Sigmoid colon (tissue), 6 donors: ENCODE measurements at regions not wholly inside any gene's neighbourhood (a gene's known extent, or its start where the extent isn't known, plus 50 kb on each side); places are given as distances from the start of the nearest gene placed in this dataset.

Experiments
- DNase-seq: peaks from one replicate; pipeline ENCODE4 v3.0.0-alpha.2; 2019
- H3K27ac ChIP-seq, 4 donors: fragments of 200-600 bp; sonication (generic); one replicate each; pipeline ENCODE4 v1.5.1; 2016 to 2019; ENCODE audit warnings: mild to moderate bottlenecking in 1 of 4
- H3K27me3 ChIP-seq, 3 donors: fragments of 200-600 bp; sonication (generic); one replicate each; pipeline ENCODE4 v1.5.1; 2019; ENCODE audit warnings: mild to moderate bottlenecking in 1 of 3
- H3K36me3 ChIP-seq, 4 donors: fragments of 200-600 bp; sonication (generic); one replicate each; pipeline ENCODE4 v1.5.1; 2016 to 2019
- H3K4me1 ChIP-seq, 4 donors: fragments of 200-600 bp; sonication (generic); one replicate each; pipeline ENCODE4 v1.5.1; 2017 to 2019
- H3K4me3 ChIP-seq, 4 donors: fragments of 200-600 bp; sonication (generic); one replicate each; pipeline ENCODE4 v1.5.1; 2017 to 2019; ENCODE audit warnings: mild to moderate bottlenecking in 2 of 4, moderate library complexity in 1 of 4
- H3K9me3 ChIP-seq, 4 donors: fragments of 200-600 bp in 3 of 4; sonication (generic) in 3 of 4; one replicate each; pipeline versions ENCODE4 v1.5.1 to v1.6.1; 2013 to 2019
- EP300 ChIP-seq, 4 donors: sonication (generic); formaldehyde crosslinking; IDR thresholded peaks; one replicate each; pipeline ENCODE4 v1.6.1; 2017; ENCODE audit warnings: antibody characterized with exemption in 4 of 4
- POLR2A ChIP-seq, 2 donors: fragments of 450-650 bp; IDR thresholded peaks; one replicate each; pipeline ENCODE4 v1.6.1; 2016; ENCODE audit warnings: antibody characterized with exemption in 2 of 2, mild to moderate bottlenecking in 2 of 2, moderate library complexity in 2 of 2
- POLR2AphosphoS5 ChIP-seq, 4 donors: sonication (generic); formaldehyde crosslinking; IDR thresholded peaks; one replicate each; pipeline ENCODE4 v1.6.1; 2017; ENCODE audit warnings: antibody characterized with exemption in 4 of 4
- WGBS, 2 donors: extraction: QIAGEN DNeasy Blood & Tissue Kit; methylation state at CpG; one replicate each; pipeline ENCODE4 v1.1.7; 2013; 5-methylcytosine and 5-hydroxymethylcytosine counted together
- intact Hi-C: fragments of 100-400 bp; cut with DNase I; formaldehyde crosslinking; loops from one replicate; pipeline ENCODE4 v1.15.1; 2023
- TF ChIP-seq, protein P1 (sequence below), 4 experiments: fragments of 450-650 bp in 3 of 4; fragments of 200-600 bp in 1 of 4; IDR thresholded peaks; one replicate each; pipeline ENCODE4 v1.5.1; 2016 to 2019; ENCODE audit warnings: antibody characterized with exemption in 4 of 4, mild to moderate bottlenecking in 3 of 4, moderate library complexity in 2 of 4
- donor health status: healthy with polysubstance abuse.
- donor health status: healthy.

DNA sequence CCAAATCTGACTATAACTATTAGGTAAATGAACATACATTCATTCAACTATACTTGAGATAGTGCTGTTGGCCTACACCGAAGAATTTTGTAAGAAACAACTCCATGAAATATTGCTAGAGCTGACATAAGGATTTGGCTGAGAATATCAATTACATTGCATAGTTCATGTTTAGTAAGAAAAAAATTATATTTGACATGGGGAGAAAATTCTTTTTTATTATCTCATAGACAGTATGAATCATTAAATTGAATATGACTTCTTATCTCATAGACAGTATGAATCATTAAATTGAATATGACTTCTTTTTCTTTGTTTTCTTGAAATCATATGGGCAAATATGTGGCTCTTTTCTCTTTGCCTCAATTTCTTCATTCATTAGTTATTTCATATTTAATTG is 212.3 kb upstream of the HSF2 start:
- H3K36me3 ChIP-seq: no peaks in the 10 kb centered on the region
- no peaks in the 10 kb centered on the region for H3K27me3 ChIP-seq
- 46 to 95% methylated on average over 1 of the region's 1 CpG for WGBS, 2 donors
- no peak overlapping the region for H3K27ac ChIP-seq
- no peaks in the 10 kb centered on the region for H3K9me3 ChIP-seq
- no peak overlapping the region for H3K4me3 ChIP-seq
- TF ChIP-seq POLR2A (IDR thresholded peaks at IDR 0.05): no peak
- TF ChIP-seq, protein P1, sequence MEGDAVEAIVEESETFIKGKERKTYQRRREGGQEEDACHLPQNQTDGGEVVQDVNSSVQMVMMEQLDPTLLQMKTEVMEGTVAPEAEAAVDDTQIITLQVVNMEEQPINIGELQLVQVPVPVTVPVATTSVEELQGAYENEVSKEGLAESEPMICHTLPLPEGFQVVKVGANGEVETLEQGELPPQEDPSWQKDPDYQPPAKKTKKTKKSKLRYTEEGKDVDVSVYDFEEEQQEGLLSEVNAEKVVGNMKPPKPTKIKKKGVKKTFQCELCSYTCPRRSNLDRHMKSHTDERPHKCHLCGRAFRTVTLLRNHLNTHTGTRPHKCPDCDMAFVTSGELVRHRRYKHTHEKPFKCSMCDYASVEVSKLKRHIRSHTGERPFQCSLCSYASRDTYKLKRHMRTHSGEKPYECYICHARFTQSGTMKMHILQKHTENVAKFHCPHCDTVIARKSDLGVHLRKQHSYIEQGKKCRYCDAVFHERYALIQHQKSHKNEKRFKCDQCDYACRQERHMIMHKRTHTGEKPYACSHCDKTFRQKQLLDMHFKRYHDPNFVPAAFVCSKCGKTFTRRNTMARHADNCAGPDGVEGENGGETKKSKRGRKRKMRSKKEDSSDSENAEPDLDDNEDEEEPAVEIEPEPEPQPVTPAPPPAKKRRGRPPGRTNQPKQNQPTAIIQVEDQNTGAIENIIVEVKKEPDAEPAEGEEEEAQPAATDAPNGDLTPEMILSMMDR (IDR thresholded peaks at IDR 0.05): no peak
- no peak for TF ChIP-seq POLR2AphosphoS5 (IDR thresholded peaks at IDR 0.05)
- TF ChIP-seq EP300 (IDR thresholded peaks at IDR 0.05): no peak
- H3K4me1 ChIP-seq: no peaks in the 10 kb centered on the region
- intact Hi-C loops: loop anchor here (10.0 kb wide), 1 partner anchor 1132 kb away; no protein-coding TSS in a partner anchor
- DNase-seq: no peak

DNA sequence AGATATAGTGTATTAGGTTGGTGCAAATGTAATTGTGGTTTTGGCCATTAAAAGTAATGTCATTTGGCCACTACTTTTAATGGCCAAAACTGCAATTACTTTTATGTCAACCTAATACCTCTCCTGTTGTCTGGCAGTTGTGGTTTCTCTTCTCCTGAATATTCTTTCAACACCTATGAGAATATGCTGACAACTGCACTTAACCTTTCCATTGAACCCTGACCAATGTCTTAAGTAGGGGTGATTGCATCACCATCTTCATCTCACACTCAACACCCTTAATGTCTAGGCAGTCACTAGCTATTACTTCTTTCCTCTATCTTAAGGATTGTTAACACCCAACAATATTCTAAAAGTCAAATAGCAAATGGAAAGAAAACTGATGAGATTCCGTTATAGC is 200.5 kb upstream of the HSF2 start:
- Histone ChIP-seq H3K36me3 (no peaks in the 10 kb centered on the region), H3K27me3 (no peaks in the 10 kb centered on the region), H3K9me3 (no peaks in the 10 kb centered on the region), H3K4me1 (no peaks in the 10 kb centered on the region), H3K27ac (no peak overlapping the region), H3K4me3 (no peak overlapping the region)
- no peak for DNase-seq
- WGBS, 2 donors: 39 to 91% methylated on average over 1 of the region's 1 CpG
- TF ChIP-seq POLR2A (IDR thresholded peaks at IDR 0.05) (no peak), POLR2AphosphoS5 (IDR thresholded peaks at IDR 0.05) (no peak), EP300 (IDR thresholded peaks at IDR 0.05) (no peak)
- TF ChIP-seq, protein P1 (IDR thresholded peaks at IDR 0.05): no peak
- intact Hi-C loops: no loop called here

DNA sequence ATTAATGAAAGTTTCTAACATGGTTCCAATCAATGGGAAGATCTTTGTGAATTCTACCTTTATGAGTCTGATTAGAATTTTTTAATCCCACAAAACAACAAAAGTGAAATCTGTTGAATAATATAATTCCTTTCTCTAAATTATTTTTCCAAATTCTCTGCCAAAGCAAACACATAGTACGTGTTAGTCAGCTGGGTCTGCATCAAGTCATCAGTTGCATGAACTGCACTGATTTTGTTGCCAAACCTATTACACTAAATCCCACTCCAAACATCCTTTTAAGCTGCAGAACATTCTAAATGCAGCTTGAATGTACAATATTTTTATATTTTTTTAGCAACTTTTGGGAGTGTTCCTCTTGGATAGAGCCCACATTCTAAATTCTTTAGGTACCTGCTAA is 199.0 kb upstream of the HSF2 start:
- TF ChIP-seq POLR2AphosphoS5 (IDR thresholded peaks at IDR 0.05) (no peak), POLR2A (IDR thresholded peaks at IDR 0.05) (no peak), EP300 (IDR thresholded peaks at IDR 0.05) (no peak)
- TF ChIP-seq, protein P1 (IDR thresholded peaks at IDR 0.05): no peak
- no peaks in the 10 kb centered on the region for H3K9me3 ChIP-seq
- no peak overlapping the region for H3K27ac ChIP-seq
- DNase-seq: no peak
- 44 to 64% methylated on average over 1 of the region's 1 CpG for WGBS, 2 donors
- H3K27me3 ChIP-seq: no peaks in the 10 kb centered on the region
- no peaks in the 10 kb centered on the region for H3K36me3 ChIP-seq
- H3K4me3 ChIP-seq: no peak overlapping the region
- no peaks in the 10 kb centered on the region for H3K4me1 ChIP-seq
- intact Hi-C loops: no loop called here

- 77 to 86% methylated on average over 8 of the region's 8 CpGs for WGBS, 2 donors
- TF ChIP-seq, protein P1 (IDR thresholded peaks at IDR 0.05): no peak
- no peak for TF ChIP-seq EP300 (IDR thresholded peaks at IDR 0.05)
- intact Hi-C loops: no loop called here
Measured at GRCh38 chr6:122202576-122203137, 196.8 kb upstream of the HSF2 start.

DNA sequence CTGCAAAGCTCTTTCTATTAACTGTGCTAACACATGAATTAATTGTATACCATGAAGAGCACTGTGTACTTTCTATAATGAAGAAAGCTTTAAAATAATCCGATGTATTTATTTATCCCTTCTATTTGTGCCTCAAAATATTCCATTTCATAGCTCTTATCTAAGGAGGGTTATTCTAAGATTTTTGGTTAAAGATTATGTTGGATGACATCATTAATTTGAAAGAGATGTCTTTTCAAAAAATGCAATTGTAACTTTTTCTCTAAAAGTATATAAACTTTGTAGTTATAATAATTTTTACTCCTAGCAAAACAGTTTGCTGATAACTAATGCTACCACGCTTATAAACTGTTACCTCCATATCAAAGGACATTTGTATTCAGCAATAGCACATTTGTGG is 192.4 kb upstream of the HSF2 start:
- H3K4me1 ChIP-seq: no peaks in the 10 kb centered on the region
- no peaks in the 10 kb centered on the region for H3K36me3 ChIP-seq
- TF ChIP-seq EP300 (IDR thresholded peaks at IDR 0.05) (no peak), POLR2AphosphoS5 (IDR thresholded peaks at IDR 0.05) (no peak), POLR2A (IDR thresholded peaks at IDR 0.05) (no peak)
- TF ChIP-seq, protein P1 (IDR thresholded peaks at IDR 0.05): no peak
- 77 to 82% methylated on average over 2 of the region's 2 CpGs for WGBS, 2 donors
- H3K9me3 ChIP-seq: no peaks in the 10 kb centered on the region
- no peaks in the 10 kb centered on the region for H3K27me3 ChIP-seq
- H3K27ac ChIP-seq: peak overlapping the region in 1 of 4 donors; percentile 16
- no peak overlapping the region for H3K4me3 ChIP-seq
- DNase-seq: no peak
- intact Hi-C loops: no loop called here

More at GRCh38 chr6:122202576-122203137, 196.8 kb upstream of the HSF2 start:
- Histone ChIP-seq H3K4me3 (no peak overlapping the region), H3K36me3 (no peaks in the 10 kb centered on the region), H3K27ac (no peak overlapping the region), H3K27me3 (no peaks in the 10 kb centered on the region), H3K9me3 (no peaks in the 10 kb centered on the region), H3K4me1 (no peaks in the 10 kb centered on the region)
- no peak for DNase-seq
